ENCODE measurements at regions not wholly inside any gene's neighbourhood (a gene's known extent, or its start where the extent isn't known, plus 50 kb on each side); places are given as distances from the start of the nearest gene placed in this dataset.

DNA sequence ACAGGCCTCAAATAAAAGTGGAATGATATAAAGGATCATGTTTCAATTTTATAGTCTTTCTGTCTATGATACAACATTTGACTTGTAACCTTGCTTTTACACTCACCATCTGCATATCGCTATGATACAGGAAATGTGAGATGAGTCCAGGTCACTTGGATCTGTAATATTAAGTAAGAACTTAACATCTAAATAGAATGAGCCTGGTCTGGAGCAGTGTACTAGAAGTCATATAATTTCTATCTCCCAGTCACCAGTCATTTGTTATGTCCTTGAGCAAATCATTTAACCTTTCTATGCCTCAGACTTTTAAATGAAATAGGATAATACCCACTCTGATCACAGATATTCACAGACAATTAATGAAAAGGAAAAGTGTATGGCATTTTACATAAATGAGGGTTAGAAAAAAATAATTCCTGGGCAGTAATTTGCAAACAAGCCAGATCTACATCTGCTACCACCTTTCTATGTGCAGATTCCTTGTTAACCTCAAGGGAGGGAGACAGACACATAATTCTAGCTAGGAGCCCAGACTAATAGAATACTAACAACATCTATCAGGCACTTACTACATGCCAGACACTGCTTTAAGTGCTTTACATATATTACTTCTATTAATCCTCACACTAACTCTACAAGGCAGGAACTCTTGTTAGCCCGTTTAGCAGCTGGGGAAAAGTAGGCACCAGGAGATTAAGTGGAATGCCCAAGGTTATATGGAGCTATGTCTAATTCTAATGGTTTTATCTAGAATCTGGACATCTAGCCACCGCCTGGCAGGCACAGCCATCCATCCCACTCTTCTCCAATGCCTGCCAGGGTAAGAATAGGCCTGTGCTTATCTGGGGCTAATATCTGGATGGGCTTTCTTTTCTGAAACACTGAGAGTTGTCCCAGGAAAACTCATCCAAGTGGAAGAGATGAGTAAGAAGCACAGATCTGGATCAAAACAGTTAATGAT, 313.6 kb upstream of the CDH20 start:
- TF ChIP-seq CTCF (IDR thresholded peaks at IDR 0.05) (no peak), SIN3A (IDR thresholded peaks at IDR 0.05; ENCODE audit: borderline replicate concordance, insufficient read depth, low read depth, low read length) (no peak)
